ENCODE measurements at regions not wholly inside any gene's neighbourhood (a gene's known extent, or its start where the extent isn't known, plus 50 kb on each side); places are given as distances from the start of the nearest gene placed in this dataset.

DNA sequence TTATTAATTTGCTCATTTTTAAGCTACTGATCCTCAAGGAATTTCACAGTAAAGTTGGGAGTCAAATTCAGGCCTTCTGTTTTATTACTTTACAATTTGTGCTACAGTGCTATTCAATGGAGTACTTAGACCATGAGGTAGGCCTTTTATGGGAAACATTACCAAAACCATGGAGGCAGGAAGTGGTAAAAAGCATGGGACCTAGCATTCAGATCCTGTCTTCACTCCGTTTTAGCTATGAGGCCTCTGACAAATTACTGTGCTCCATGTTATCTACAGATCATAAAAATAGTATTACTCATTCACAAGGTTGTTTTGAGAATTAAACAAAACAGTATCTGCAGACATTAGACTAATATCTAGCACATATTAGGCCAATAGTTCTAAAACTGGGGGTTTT lies 140.6 kb upstream of the SLITRK3 start:
- no peaks in the 10 kb centered on the region for H3K9me3 ChIP-seq (ENCODE audit: control insufficient read depth in 1 of 2, insufficient read depth in 1 of 2, low read depth in 1 of 2, low read length in 2 of 2)
- ATAC-seq (no peak), DNase-seq (ENCODE audit: low read depth, low spot score) (no peak)
- no peak overlapping the region for H3K4me3 ChIP-seq (replicated peaks in 1 of 2; ENCODE audit: low read depth in 1 of 2, low read length in 2 of 2)
- no peak overlapping the region for H2AFZ ChIP-seq (ENCODE audit: low read depth, low read length, poor library complexity, severe bottlenecking)
- no peak overlapping the region for H3K4me2 ChIP-seq (ENCODE audit: low read length)
- no peaks in the 10 kb centered on the region for H3K9me2 ChIP-seq (ENCODE audit: insufficient read depth)
- no peaks in the 10 kb centered on the region for H3K36me3 ChIP-seq (ENCODE audit: control insufficient read depth in 1 of 2, insufficient read depth in 2 of 2, low read length in 2 of 2)
- no peak overlapping the region for H3K27ac ChIP-seq (ENCODE audit: low read depth, low read length)
- TF ChIP-seq, protein P1, sequence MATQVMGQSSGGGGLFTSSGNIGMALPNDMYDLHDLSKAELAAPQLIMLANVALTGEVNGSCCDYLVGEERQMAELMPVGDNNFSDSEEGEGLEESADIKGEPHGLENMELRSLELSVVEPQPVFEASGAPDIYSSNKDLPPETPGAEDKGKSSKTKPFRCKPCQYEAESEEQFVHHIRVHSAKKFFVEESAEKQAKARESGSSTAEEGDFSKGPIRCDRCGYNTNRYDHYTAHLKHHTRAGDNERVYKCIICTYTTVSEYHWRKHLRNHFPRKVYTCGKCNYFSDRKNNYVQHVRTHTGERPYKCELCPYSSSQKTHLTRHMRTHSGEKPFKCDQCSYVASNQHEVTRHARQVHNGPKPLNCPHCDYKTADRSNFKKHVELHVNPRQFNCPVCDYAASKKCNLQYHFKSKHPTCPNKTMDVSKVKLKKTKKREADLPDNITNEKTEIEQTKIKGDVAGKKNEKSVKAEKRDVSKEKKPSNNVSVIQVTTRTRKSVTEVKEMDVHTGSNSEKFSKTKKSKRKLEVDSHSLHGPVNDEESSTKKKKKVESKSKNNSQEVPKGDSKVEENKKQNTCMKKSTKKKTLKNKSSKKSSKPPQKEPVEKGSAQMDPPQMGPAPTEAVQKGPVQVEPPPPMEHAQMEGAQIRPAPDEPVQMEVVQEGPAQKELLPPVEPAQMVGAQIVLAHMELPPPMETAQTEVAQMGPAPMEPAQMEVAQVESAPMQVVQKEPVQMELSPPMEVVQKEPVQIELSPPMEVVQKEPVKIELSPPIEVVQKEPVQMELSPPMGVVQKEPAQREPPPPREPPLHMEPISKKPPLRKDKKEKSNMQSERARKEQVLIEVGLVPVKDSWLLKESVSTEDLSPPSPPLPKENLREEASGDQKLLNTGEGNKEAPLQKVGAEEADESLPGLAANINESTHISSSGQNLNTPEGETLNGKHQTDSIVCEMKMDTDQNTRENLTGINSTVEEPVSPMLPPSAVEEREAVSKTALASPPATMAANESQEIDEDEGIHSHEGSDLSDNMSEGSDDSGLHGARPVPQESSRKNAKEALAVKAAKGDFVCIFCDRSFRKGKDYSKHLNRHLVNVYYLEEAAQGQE (IDR thresholded peaks at IDR 0.05; ENCODE audit: low read depth), result no peak
- no peak for TF ChIP-seq ZNF274 (IDR thresholded peaks at IDR 0.05; ENCODE audit: low read depth, low read length)
- TF ChIP-seq YY1 (IDR thresholded peaks at IDR 0.05; ENCODE audit: extremely low read depth, insufficient replicate concordance, low read depth, low read length), result no peak
- TF ChIP-seq RAD21 (IDR thresholded peaks at IDR 0.05; ENCODE audit: low read depth), result no peak
- no peak for TF ChIP-seq SIN3A (IDR thresholded peaks at IDR 0.05; ENCODE audit: low read depth)
- TF ChIP-seq SP1 (IDR thresholded peaks at IDR 0.05; ENCODE audit: low read depth), result no peak
- TF ChIP-seq, protein P2, sequence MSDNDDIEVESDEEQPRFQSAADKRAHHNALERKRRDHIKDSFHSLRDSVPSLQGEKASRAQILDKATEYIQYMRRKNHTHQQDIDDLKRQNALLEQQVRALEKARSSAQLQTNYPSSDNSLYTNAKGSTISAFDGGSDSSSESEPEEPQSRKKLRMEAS (IDR thresholded peaks at IDR 0.05), result no peak
- ChIA-PET POLR2A (no interaction called here), CTCF (no interaction called here), RAD21 (ENCODE audit: low non-redundant PET in 1 of 2, low total read pairs in 2 of 2, uncharacterized antibody in 2 of 2, unreplicated experiment in 2 of 2) (no interaction called here)
- H3K4me1 ChIP-seq (ENCODE audit: control insufficient read depth in 1 of 2, insufficient read depth in 2 of 2, low read length in 2 of 2), result no peaks in the 10 kb centered on the region
- H3K27me3 ChIP-seq (ENCODE audit: insufficient read depth, low read length), result no peaks in the 10 kb centered on the region
- BruUV-seq (replicated peaks), result no TSS peak
- H3K79me2 ChIP-seq (ENCODE audit: insufficient read depth, low read length), result no peaks in the 10 kb centered on the region
- H3K9ac ChIP-seq (ENCODE audit: low read length), result no peak overlapping the region
- intact Hi-C loops (cut with micrococcal nuclease), result loop anchor here (10.0 kb wide), 1 partner anchor 1698 kb away; no protein-coding TSS in a partner anchor
- H4K20me1 ChIP-seq (ENCODE audit: insufficient read depth), result no peaks in the 10 kb centered on the region
